OCI-M2 (cell line): ENCODE measurements at regions not wholly inside any gene's neighbourhood (a gene's known extent, or its start where the extent isn't known, plus 50 kb on each side); places are given as distances from the start of the nearest gene placed in this dataset.

Source experiments
- DNase-seq: peaks from one replicate; lab custom pipeline; 2025; ENCODE audit not compliant: unreplicated experiment; lab: John Stamatoyannopoulos, UW

DNA sequence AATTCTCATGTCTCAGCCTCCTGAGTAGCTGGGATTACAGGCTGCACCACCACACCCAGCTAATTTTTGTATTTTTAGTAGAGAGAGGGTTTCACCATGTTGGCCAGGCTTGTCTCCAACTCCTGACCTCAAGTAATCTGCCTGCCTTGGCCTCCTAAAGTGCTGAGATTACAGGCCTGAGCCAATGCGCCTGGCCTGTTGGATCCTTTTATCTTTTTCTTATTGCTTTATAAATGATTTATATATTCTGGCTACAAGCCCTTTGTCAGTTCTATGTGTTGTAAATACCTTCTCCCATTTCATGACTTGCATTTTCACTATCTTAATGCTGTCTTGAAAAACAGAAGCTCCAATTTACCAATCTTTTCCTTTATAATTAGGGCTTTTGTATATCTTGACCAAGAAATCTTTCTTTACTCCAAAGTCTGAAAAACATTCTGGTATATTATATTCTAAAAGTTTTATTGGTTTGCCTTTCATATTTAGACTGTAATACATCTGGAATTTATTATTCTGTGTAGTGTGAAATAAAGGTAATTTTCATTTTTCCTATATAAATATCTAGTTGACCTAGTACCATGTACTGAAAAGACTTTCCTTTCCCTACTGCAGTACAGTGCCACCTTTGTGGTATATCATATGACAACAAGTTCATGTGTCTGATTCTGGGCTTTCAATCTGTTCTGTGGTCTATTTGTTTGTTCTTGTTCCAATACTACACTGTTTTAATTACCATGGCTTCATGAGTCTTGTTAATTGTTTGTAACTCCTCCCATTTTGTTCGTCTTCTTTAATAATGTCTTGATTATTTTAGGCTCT is 52.9 kb upstream of the RNU6-1 start:
- no peak for DNase-seq

DNA sequence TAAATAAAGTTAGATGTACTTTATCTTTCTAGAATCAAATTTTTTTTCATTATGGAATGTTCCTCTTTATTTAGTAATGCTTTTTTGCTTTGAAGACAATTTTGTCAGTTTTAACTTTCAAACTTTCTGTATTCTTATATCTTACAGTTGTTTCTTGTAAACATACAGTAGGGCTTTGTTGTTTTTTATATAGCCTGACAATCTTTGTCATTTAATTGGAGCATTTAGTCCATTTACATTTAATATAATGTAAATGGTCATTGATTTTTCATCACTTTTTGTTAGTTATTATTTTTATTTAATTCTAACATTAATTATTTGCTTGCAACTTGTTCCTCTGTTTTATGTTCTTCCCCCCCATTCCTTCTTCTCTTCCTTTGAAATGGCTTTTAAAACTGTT is 55.4 kb upstream of the RNU6-1 start:
- no peak for DNase-seq

DNA sequence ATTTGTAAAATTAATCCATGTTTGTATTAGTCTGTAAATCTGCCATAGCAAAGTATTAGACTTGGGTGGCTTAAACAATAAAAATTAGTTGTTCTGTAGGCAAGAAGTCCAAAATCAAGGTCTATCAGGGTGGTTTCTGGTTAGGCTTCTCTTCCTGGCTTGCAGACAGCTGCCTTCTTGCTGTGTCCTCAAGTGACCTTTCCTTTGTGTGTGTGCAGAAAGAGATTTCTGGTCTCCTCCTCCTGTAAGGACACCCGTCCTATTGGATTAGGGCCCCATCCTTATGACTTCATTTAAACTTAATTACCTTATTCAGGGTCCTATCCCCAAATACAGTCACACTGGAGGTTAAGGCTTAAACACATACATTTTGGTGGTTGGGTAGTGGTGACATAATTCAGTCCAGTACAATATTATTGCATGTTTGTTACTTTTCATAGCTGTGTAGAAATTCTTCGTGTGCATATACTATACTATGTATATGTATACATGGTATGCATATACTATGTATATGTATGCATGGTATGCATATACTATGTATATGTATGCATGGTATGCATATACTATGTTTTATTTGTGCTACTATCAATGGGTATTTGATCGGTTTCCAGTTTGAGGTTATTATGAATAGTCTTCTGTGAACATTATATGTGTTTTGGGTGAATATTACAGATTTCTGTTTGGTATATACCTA is 57.9 kb upstream of the RNU6-1 start:
- DNase-seq: no peak

DNA sequence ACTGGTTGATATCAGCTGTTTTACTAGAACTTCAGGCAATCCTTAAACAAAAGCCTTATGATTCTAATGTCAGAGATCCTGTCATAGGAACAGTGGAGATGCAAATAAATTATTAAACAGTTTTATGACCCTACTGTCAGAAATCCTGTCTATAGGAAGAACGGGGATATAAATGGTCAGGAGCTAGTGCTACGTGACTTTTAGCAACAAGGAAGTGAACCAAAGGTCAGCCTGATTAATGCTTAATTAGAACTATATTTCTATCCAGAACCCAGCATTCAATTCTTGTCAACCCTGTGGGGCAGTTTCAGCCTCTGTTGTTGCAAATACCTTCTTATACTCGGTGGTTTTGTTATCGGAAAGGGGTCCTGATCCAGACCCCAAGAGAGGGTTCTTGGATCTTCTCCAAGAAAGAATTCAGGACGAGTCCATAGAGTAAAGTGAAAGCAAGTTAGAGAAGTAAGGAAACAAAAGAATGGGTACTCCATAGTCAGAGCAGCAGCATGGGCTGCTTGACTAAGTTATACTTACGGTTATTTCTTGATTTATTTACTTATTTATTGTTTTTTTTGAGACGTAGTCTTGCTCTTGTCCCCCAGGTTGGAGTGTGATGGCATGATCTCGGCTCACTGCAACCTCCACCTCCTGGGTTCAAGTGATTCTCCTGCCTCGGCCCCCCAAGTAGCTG is 59.9 kb upstream of the RNU6-1 start:
- DNase-seq: no peak

- DNase-seq: no peak
Measured at GRCh38 chr15:67900621-67901147, 60.8 kb upstream of the RNU6-1 start.

DNA sequence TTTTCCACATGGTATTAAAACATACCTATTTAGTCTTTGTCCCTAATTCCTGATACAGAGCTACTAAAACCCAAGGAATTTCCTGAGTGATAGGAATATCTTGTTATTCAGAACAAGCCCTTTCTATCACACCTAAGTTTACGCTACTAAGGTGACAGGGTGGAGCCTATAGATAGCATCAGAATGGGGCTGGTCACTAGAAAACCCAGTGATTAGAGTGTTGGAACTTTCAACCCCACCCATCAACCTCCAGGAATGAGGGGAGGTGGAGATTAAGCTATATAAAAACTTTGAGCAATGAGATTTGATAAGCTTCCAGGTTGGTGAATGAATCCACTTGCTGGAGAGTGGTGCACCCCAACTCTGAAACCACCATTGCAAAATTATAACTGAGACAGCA is 62.1 kb upstream of the RNU6-1 start:
- no peak for DNase-seq

DNA sequence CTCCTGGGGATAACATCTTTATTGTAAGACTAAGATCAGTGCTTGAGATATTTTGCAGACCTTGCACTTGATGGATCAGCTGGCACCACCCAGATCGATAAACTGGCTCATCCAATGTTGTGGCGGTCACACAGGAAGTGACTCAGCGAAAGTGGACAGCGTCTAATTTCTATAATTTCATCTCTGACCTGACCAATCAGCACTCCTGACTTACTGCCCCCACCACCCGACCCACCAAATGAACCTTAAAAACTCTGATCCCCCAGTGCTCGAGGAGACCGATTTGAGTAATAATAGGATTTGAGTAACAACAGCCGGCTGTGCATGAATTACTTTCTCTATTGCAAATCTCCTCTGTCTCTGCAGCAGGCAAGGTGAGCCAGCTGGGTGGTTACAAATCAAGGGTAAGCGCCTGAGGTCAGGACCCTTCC is 62.7 kb upstream of the RNU6-1 start:
- DNase-seq: no peak

DNA sequence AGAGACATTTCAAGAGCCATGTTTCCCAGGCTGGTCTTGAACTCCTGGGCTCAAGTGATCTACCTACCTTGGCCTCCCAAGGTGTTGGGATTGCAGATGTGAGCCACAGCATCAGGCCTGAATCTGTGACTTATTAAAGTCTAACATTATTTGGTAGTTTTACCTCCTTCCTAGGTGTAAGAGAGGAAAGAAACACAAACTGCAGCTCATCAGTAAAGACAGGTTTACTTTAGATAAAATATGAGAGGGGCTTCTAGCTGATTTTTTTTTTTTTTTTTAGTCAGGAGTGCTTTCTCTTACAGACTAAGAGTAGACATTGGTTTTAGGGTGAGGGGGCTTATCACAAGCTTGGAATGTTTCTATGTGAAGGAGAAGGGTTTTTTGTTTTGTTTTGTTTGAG is 63.9 kb upstream of the RNU6-1 start:
- DNase-seq: no peak

DNA sequence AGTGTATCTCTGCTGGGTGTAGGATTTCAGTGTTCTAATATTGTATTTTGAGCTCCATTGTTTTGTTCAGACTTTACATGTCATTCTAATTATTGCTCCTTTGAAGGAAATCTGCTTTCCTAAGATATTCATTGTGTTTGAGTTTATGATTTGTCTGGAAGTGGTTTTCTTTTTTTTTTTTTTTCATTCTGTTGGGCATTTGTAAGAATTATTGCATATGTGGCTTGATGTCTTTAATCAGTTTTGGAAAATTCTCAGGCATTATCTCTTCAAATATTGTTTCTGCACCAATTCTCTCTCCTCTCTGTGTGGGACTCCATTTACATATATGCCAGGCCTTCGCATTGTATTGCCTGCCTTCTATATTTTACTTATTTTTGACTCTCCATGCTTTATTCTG is 65.8 kb upstream of the RNU6-1 start:
- no peak for DNase-seq

DNA sequence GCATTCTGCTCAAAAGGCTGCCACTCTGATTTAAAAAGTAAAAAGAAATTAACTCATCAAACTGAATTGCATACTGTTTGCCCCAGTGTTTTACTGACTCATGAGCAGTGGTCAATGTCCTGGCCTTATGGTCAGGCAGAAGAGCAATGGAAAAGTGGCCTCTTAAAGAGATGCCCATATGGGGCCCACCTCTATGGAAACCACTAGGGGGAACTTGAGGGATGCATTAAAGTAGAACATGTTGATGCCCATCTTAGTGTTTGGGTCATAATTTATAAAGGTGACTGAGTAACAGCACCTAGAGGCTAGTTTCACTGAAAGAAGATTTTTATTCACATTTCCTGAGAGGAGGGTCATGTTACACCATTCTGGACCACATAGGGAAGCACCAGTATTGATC is 66.5 kb upstream of the RNU6-1 start:
- DNase-seq: no peak

DNA sequence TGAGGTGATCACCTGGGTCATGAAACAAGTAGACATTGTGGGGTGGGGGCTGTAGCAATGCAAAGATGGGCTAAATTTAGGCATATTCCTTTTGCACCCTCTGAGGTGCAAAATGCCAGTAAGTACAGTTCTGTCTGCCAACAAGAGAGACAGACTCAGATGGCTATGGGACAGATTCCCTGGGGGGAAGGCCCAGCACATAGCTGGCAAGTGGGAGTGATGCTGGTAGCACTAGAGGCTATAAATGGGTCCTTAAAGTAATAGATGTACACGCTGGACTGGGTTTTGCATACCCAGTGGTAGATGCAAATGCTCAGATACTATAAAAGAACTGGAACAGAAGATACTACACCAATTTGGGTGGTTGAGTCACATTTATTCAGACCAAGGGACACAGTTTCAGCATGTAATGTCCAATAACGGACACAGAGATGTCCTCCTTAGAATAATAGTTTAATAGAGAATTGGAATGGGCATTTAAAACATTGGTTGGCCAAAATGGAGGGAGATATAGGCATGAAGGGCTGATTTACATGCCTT is 67.4 kb upstream of the RNU6-1 start:
- no peak for DNase-seq

DNA sequence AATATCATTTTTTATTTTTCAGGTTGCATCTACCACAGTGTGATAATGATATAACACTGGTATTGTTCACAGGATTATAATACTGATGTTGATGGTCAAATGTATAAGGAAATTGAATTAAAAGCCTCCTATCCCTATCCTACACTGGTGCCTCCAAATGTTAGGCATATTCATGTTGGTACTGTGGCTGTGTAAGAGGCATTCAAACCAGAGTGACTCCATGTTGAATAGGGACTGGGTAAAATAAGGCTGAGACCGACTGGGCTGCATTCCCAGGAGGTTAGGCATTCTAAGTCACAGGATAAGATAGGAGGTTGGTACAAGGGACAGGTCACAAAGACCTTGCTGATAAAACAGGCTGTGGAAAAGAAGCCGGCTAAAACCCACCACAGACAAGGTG is 68.9 kb upstream of the RNU6-1 start:
- no peak for DNase-seq

DNA sequence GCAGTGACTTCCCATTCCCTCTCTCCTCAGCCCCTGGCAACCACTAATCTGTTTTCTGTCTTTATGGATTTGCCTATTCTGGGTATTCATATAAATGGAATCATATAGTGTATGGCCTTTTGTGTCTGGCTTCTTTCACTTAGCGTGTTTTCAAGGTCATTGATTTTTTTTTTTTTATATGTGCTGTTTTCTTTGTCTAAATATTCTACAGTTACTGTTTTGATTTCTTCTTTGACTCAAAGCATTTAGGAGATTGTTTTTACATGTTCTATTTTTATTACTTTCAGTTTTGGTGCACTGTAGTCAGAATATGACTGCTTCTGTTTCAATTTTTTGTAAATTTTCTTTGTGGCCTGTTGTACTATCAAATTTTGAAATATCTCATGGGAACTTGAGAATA is 71.9 kb upstream of the RNU6-1 start:
- DNase-seq: no peak

GRCh38 chr15:67914028-67914427 is 74.2 kb upstream of the RNU6-1 start:
- DNase-seq: no peak

GRCh38 chr15:67914537-67915460 is 75.0 kb upstream of the RNU6-1 start:
- no peak for DNase-seq

DNA sequence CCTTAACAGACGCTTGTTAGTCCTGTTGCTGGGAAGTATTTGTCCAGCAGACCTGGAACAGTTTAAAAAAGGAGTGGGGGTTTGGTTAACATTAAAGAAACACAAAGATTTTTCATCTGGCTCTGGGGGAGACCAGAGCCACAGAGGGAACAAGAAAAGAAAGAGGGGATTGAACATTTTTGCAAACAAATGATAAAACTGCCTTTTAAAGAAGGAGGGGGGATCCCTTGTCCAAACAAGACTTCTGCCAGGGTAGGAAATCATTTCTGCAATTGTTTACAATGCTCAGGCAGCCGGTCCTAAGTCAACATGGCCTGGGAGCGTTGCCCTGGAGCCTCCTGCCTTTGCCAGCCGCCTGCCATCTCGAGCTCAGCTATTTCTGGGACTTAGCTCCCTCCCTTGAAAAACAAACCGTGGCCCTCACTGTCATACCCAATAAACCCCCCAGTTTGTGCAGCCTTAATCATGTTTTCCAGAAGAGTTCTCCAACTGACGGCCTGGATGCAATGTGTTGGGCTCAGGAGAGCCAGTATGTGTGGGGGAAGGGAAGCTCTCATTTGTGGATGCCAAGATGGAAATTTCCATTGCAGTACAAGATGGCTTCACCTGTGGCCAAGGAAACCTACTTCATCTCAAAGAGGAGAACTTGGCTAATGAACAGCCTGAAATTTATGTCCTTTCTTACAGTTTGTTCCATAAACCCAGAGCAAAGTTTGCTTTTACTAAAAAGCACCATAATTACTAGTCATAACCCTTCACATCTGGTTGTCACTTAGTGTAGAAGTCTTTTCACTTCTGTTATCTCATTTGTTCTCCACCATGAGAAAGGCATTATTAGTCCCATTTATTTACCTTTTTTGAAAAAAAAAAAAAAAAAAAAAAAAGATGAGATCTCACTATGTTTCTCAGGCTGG is 75.9 kb upstream of the RNU6-1 start:
- DNase-seq: no peak

GRCh38 chr15:67916565-67916964 is 76.7 kb upstream of the RNU6-1 start:
- no peak for DNase-seq

DNA sequence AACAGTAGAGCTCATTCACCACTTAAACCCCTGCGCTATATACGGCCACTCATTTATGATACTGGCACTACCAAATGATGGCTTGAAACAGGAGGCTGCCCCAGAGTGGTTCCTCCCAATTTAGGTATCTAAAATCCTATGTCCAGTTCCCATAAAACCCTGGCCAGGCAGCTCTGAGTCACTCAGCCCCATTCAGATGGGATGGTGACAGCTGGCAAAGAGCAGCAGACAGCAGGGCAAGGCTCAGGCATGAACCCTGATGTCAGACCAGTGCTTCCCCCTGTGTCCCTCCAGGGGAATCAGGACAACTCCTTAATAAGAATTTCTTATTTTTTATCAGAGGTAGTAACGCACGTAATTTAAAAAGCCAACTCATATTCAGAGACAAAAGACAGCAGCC is 77.2 kb upstream of the RNU6-1 start:
- no peak for DNase-seq

DNA sequence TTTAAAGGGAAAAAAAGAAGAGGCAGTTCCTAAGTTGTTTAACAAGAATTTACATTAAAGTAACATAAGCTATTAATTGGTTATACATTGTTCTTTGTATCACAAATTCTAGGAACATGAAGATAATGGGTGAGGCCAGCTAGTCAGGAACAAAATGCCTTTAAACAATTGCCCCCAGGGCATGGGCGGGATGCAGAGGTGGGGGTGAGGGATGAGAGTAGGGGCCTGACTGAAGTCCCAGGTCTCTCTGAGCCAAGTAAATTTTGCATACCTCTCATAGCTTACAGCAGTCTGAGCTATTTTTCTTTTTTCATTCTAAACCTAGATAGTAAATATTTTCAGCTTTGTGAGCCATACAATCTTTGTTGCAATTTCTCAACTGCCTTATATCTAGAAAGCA is 77.8 kb upstream of the RNU6-1 start:
- no peak for DNase-seq
